Stimulated activated CD4-positive, alpha-beta T cell treated with anti-CD3 and anti-CD28 coated beads, Interleukin-1b, Interleukin-23, amount 100 ng/mL, for 48 hours (primary cell): ENCODE measurements at regions not wholly inside any gene's neighbourhood (a gene's known extent, or its start where the extent isn't known, plus 50 kb on each side); places are given as distances from the start of the nearest gene placed in this dataset.
"Not testable (repeated sequence)": the region's sequence is repeated elsewhere in the genome, so short reads cannot be mapped to it uniquely, and the experiment has no call there.

Experiments used
- DNase-seq: peaks from one replicate; pipeline ENCODE4 v3.0.0-alpha.2; 2020

DNA sequence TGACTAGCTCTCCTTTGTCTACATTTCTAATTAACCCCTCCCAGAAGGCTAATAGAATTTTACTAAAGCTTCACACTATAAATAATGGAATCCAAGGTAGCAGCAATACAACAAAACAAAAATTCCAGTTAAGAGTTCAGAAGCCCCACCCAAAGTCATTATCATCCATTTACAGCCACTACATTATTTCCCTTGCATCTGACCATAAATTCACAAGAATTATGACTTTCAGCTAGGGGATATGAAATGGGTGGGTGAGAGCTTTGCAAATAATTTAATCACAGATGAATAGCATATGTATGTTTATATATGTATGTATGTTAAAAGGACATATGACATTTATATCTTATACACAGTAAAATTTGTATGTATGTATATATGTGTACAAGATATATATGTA is 65.3 kb upstream of the PTGDR start:
- no peak for DNase-seq

DNA sequence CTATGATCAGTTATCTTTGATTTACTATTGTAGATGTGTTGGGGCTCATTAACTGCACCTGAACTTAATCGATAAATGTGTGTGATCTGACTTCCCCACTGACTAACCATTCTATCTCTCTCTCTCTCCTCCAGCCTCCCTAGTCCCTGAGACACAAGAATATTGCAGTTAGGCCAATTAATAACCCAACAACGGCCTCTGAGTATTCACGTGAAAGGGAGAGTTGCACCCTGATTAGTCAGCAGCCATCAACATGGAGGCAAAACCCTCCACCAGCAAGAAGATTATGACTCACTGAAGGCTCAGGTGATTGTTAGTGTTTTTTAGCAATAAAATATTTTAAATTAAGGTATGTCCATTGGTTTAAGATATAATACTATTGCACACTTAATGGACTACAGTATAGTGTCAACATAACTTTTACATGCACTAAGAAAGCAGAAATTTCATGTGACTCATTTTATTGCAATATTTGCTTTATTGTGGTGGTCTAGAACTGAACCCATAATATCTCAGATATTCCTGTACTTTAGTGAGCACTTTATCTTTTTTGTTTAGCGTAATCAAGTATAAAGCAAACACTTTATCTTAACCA is 77.1 kb upstream of the PTGDR start:
- no peak for DNase-seq

DNA sequence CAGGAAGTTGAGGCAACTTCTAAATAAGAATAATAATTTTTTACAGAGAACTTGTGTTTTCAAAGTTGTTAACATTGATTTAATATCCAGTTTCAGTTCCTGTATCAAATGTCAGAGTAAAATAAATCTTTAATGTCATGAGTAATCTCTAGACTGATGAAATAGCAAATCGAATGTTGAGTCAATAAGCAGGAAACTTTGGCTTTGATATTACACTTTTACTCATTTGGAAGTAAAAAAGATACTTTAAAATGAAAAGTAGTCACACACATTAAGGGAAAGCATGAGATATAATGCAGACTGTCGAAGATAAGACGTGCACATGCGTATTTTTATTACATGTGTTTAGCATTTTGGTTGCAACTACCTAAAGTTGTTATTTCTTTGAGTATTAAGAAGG is 78.2 kb upstream of the PTGDR start:
- no peak for DNase-seq

DNA sequence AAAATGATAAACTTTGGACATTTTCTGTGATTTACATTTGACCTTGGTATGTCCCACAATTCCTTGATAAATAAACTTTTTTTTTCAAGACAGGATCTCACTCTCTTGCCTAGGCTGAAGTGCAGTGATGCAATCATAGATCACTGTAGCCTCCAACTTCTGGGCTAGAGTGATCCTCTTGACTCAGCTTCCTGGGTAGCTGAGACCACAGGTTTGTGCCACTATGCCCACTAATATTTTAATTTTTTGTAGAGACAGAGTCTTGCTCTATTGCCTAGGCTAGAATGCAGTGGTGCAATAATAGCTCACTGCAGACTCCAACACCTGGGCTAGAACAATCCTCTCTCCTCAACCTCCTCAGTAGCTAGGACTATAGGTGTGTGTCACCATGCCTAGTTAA is 79.1 kb upstream of the PTGDR start:
- DNase-seq: no peak

DNA sequence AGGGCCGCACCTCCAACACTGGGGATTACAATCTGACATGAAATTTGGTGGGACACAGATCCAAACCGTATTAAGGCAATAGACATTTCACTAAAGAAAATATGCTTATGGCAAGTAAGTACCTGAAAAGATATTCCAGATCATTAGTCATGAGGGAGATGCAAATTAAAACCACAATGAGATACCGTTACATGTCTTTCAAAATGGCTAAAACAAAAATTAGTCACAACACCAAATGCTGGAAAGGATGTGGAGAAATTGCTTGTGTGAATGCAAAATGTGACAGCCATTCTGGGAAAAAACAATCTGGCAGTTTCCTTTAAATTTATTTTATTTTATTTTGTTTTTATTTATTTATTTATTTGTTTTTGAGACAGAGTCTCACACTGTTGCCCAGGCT is 82.3 kb upstream of the PTGDR start:
- DNase-seq: no peak

DNA sequence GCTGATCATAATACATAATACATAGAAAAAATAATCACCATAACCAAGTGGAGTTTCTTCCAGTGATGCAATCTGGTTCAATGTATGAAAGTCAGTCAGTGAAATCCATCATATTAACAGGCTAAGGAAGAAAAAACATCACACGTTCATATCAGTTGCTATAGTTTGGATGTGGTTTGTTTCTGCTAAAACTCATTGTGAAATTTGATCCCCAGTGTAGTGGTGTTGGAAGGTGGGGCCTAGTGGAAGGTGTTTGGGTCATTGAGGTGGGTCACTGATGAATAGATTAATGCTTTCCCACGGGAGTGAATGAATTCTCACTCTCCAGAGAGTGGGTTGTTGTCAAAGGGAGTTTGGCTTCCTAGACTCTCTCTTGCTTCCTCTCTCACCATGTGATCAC is 84.6 kb upstream of the PTGDR start:
- DNase-seq: no peak

DNA sequence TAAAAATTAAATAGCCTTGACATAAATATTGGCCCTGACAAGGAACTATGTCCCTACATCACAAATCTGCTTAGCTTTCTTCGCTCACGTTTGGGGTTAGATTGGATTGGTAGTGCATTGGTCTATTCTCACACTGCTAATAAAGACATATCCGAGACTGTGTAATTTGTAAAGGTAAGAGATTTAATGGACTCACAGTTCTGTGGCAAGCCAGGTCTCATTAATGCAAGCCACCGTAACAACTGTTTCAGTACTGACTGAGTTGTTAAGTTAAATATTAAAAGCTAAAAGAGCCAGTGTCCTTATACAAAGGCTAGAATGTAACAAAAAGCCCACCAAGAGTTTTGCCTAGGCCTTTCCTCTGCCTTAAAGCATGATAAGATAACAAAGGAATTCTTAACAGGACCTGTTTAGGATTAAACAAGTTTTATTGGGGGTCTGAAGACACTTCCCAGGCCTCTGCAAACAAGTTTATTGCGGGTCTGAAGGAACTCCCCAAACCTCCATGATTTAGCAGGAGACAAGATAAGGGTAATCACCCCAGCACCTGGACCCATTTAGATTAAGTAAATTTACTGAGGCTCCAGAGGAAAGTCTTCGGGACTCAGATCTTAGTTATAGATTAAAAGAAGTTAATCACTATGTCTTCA is 88.2 kb upstream of the PTGDR start:
- no peak for DNase-seq

DNA sequence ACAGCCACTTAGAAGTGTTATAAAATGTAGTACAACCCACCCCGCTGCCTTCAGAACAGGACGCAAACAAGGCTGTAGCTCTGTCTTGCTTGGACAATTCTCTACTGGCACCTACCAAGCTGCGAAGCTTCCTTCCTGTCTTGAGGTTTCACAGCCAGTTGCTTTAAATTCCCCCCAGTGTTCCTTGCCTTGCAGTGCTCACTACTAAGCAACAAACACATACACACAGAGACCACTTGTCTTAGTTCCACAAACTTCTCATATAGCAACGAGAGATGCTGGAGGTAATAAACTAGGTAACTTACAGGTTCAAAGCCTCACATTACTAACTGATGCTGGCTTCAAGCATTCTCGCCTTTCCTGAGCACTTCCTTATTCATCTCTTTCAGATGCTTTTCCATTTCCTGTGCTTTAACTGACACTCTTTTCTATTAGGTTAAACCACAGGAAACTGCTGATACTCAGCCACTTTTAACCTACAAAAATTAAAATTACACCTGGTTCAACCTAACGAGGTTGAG is 91.5 kb upstream of the PTGDR start:
- DNase-seq: no peak

DNA sequence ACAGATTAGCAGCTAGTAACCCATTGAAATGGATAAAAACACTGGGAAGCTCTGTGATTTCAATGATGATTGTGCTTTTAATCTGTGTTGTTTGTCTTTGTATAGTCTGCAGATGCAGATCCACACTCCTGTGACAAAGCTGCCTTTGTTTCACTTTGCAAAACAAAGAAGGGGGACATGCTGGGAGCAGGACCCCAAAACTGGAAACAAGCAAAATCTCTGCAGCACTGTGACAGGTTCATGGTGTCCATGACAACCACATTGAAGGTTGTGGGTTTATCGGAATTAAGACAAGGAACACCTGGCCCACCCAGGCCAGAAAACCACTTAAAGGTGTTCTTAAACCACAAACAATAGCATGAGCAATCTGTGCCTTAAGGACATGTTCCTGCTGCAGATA is 95.6 kb upstream of the PTGDR start:
- not testable (repeated sequence) for DNase-seq

DNA sequence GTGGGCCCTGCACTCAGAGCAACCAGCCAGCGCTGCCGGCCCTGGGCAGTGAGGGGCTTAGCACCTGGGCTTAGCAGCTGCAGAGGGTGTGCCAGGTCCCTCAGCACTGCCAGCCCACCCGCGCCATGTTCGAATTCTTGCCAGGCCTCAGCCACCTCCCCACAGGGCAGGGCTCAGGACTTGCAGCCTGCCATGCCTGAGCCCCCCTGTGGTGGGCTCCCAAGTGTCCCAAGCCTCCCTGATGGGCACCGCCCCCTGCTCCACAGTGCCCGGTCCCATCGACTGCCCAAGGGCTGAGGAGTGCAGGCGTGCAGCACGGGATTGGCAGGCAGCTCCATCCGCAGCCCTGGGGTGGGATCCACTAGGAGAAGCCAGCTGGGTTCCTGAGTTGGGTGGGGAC is 98.0 kb upstream of the NID2 start:
- no peak for DNase-seq

DNA sequence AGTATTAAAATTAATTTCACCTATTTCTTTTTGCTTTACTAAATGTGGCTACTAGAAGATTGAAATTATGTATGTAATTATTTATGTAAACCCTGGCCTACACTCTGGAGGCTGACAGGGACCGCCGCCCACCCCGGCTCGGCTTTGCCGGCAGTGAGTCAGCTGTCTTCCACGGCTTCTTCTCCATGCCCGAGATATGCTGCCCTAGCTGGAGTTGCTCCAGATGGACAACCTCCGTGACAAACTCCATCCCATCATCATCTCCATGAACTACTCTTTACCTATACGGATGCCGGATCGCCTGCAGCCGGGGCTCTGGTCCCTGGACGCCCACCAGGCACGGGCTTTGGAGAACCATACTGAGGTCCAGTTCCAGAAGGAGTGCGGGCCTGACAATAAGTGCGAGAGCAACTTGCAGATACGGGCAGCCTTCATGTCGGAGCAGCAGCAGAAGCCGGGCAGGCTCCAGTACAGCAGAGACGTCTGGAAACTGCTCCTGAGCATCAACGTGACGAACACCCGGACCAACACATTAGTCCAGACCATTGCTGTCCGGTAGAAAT is 86.9 kb upstream of the NID2 start:
- DNase-seq: no peak

DNA sequence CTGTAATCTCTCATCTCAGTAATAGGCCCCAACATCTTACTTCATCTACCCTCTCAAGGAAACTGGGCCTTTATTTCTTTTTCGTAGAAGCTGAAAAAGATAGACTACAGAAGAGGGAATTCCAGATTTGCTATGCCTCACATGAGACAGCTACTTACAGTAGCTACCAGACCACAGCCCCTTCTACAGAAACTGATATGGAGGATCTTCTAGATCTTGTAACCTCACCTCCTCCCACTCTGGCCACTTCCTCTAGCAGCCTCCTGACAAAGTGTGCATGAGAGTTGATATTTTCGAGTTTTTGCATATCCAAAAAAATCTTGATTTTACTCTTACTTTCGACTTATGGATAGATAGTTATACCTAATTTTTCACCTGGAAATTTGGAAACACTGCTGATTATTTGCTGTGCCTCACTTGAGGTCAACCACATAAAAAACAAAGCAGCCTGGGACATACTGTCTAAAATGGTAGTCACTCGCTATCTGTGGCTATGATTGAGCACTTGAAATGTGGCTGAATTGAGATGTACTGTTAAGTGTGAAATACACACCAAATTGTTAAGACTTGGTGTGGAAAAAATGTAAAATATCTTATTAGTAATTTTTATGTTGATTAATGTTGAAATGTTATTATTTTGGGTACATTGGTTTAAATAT is 86.3 kb upstream of the NID2 start:
- no peak for DNase-seq

DNA sequence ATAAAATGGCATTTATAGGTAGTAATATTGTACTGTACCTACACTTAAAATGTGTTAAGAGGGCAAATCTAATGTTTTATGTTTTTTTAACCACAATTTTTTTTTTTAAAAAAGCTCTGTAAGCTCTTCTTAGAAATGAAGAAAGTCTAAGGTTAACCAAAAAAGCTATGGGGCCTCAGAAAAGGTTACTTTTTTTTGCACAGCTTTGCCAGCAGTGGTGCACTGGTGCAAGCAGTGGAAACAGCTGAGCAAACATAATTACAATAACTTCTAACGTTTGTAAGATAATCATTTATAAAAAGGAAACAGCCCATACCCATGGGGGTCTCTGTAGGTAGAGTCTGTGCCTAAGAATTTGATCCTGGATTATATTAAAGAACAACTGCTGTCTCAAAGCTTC is 85.1 kb upstream of the NID2 start:
- no peak for DNase-seq

DNA sequence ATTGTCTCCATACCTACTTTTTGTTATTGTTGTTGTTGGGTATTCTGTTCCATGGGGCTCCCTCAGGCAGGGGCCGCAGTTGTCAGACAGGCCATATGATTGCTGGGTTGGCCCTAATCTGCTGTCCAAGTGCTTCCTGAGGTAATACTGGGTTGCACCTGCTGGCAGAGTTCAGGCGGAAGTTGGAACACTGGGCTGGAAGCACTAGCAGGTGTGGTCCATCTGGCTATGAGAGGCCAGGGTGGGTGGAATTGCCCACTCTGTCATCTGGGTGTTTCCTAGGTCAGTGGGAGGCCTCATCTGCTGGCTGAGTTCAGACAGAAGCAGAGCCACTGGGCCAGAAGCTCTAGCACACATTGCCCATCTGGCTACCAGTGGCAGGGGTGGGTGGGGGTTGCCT is 81.3 kb upstream of the NID2 start:
- DNase-seq: no peak

DNA sequence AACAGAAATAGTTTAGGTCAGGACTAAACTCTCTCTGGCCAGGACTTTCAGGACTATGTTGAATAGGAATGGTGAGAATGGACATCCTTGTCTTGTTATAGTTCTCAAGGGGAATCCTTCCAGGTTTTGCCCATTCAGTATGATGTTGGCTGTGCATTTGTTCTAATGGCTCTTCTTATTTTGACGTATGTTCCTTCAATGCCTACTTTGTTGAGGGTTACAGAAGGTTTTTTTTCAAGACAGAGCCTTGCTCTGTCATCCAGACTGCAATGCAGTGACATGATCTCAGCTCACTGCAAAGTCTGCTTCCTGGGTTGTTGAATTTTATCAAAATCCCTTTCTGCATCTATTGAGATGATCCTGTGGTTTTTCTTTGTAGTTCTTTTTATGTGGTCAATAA is 79.5 kb upstream of the NID2 start:
- DNase-seq: no peak

DNA sequence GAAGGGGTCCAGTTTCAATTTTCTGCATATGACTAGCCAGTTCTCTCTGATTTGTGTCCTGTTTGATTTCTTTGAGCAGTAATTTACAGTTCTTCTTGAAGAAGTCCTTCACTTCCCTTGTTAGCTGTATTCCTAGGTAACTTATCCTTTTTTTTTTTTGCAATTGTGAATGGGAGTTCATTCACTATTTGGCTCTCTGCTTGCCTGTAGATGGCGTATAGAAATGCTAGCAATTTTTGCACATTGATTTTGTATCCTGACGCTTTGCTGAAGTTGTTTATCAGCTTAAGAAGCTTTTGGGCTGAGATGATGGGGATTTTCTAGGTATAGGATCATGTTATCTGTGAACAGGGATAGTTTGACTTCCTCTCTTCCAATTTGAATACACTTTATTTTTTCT is 77.6 kb upstream of the NID2 start:
- DNase-seq: no peak

DNA sequence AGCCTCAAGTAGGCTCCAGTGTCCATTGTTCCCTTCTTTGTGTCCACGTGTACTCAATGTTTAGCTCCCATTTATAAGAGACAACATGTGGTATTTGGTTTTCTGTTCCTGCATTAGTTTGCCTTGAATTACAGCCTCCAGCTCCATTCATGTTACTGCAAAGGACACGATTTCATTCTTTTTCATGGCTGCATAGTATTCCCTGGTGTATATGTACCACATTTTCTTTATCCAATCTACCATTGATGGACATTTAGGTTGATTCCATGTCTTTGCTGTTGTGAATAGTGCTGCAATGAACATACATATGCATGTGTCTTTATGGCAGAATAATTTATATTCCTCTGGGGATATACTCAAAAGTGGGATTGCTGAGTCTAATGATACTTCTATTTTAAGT is 75.2 kb upstream of the NID2 start:
- not testable (repeated sequence) for DNase-seq

DNA sequence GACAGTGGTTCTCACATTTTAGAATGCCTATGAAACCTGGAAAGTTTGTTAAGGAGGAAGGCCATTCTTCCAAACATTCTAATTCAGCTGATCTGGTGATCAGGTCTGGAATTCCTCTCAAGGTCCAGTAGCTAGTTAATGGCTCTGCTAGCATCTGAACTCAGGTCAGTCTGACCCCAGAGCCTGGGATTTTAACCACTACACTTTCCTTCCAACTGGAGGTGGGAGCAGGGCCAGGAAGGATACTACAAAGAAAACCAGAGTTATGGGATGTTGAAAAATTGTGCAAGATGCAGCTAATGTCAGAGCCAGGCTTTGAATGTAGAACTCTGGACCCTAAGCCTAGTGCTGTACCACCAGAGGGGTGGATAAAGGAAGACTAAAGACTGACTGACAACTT is 73.6 kb upstream of the NID2 start:
- no peak for DNase-seq

DNA sequence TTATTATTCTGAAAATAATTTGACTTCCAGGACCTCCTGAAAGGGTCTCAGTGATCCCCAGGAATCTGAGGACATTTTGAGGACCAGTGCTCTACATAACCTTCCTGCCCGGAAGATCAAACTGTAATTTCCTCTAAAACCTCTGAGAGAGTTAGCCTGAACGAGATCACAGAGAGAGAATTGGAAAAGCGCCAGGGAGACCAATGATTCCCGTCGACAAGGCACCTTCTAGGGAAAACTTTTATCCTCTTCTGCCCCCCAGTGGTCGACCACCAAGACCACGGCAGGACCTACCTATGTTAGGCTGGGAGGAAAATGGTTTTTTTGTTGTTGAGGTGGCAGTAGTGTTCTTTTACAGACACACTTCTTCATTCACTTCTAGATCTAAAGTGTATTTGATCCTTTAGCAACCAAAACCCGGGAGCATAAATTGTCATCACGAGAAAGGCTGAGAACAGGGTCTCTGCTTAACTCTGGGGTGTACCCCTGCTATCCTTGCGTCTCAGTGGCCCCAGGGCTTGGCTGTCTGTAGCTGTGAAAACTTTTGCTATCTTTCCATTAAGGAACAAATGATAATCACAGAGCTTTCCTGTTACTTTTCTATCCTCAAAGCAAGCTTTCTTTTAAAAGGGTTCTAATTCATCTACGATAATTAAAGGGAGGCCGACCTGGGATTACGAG is 62.9 kb upstream of the NID2 start:
- DNase-seq: peak; percentile 37

DNA sequence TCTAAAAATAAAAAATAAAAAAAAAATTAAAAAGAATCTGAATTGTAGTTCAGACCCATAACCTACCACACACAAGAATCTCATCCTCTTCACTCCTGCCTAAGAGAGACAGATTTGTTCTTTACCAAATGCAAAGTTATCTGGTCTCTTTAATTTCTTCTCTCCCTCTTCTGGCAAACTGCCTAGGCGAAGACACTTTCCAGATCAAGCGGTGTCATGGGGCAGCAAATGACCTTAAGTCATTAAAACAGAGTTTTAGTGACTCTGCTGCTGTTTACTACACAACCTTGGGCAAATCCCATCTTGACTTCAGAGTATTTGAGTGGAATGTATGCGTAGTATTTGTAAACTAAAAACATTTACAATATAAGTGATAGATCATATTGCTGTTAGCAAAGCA is 60.9 kb upstream of the NID2 start:
- DNase-seq: no peak

DNA sequence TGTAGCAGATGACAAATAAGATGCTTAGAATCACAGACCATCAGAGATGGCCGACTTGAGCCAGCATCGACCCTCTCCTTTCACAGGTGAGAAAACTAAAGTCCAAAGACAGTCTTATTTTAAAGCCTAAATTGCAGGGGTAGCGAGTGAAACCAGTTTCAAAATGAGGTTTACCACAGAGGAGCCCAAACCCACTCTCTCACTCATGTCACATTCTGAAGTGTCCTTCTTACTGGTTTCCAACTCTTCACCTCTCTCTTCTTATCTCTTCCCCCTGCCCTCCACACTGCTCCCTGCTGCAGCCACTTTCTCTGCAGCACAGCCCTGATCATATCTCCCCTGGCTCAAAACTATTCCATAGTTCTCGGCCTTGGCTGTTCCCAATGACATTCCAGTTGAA is 57.0 kb upstream of the NID2 start:
- no peak for DNase-seq

DNA sequence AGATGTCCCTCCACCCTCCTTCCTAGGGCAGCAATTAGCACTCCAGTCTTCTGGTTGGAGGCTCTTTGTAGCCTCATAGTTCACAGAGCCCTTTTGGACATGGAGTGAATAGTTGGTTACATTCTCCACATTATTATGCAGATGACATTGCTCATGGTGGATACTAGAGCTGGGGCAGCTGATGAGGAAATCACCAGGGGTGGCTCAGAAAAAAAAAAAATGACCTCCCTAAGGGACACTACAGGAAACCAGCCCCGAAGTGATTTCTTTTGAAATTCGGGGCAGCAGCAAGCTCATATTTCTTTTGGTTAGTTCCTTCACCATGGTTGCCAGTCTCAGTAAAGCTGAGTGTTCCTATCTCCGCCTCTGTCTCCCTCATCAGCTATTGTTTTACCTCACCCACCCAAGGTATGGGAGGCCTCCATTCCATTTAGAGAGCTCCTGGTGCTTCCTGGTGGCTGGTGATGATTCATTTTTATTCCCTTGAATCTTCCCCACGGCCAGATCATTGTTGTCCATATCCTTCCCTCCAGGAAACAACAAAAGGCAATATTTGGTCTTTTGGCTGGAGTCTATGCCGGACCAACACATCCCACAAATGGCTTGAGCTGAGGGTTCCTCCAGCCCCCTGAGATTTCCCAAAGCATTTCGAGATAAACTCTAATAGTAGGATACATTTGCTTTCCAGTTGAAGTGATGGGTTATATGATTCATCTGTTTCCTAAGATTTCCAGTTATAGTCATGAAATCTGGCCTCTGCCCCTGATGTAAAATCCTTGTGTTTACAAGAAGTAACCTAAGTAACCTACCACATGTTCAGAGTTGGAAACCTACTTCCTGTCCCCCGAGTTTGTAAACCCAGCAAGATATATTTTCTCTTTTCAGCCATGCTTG is 56.2 kb upstream of the NID2 start:
- no peak for DNase-seq

DNA sequence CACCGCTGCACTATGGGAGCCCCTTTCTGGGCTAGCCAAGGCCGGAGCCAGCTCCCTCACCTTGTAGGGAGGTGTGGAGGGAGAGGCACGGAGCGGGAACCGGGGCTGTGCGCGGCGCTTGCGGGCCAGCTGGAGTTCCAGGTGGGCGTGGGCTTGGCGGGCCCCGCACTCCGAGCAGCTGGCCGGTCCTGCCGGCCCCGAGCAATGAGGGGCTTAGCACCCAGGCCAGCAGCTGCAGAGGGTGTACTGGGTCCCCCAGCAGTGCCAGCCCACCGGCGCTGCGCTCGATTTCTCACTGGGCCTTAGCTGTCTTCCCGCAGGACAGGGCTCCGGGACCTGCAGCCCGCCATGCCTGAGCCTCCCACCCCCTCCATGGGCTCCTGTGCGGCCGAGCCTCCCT is 53.3 kb upstream of the NID2 start:
- DNase-seq: not testable (repeated sequence)
